HG02938 (cell line): ENCODE measurements at regions not wholly inside any gene's neighbourhood (a gene's known extent, or its start where the extent isn't known, plus 50 kb on each side); places are given as distances from the start of the nearest gene placed in this dataset.
"Not testable (repeated sequence)": the region's sequence is repeated elsewhere in the genome, so short reads cannot be mapped to it uniquely, and the experiment has no call there.

Experiments used
- ATAC-seq: cut with Tn5 transposase; IDR thresholded peaks from one replicate; pipeline ENCODE4 v1.9.1; 2021; ENCODE audit warnings: mild to moderate bottlenecking, moderate library complexity; ENCODE audit not compliant: unreplicated experiment

DNA sequence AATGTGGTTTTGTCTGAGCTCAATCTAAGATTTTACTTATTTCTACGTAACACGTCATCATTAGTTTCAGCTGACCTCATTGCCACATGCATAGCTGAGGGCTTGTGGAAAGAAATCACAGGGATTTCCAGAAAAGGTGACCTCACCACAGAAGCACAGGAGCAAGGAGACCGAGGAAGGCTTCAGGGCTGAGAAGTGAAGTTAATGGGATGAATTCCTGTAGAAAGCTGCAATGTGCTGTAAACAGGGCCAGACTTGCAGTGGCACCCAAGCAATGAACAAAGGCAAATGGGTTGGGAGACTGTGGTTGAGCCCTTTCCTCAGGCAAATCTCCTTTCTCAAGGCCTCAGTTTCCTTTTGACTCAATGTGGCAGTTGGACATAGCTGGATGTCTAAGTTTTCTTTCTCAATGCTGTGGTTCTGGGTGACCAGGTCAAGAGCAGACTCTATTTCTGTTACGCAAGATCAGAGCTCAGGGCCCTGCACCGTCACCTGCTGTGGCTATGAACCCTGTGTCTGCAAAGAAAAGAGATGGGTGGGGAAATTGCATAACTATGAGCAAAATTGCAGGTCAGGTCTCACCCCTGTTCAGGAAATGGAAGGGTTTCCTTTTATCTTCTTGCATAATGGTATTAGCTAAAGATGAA, 252.2 kb upstream of the TBL1XR1 start:
- ATAC-seq, result peak; percentile 92

DNA sequence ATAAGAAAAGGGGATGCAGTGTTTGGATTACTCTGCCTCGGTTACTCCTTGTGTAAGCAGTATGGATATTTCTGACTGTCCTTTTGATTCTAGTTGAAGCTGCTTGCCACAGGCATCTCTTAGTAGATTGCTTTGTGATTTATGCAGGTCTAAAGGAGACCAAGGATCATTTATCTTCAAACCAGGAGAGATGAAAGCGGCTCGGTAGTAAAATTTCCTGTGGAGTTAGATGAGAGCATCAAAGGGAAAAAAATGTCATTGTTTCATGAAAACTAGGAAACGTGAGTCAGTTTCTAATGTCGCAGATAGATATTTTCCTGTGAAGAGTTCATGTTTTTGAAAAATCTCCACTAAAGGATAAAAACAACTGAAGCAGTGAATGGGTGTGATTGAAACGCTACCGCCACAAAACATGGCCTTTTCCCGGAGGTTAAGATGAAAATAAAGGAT, 254.0 kb upstream of the TBL1XR1 start:
- no peak for ATAC-seq

DNA sequence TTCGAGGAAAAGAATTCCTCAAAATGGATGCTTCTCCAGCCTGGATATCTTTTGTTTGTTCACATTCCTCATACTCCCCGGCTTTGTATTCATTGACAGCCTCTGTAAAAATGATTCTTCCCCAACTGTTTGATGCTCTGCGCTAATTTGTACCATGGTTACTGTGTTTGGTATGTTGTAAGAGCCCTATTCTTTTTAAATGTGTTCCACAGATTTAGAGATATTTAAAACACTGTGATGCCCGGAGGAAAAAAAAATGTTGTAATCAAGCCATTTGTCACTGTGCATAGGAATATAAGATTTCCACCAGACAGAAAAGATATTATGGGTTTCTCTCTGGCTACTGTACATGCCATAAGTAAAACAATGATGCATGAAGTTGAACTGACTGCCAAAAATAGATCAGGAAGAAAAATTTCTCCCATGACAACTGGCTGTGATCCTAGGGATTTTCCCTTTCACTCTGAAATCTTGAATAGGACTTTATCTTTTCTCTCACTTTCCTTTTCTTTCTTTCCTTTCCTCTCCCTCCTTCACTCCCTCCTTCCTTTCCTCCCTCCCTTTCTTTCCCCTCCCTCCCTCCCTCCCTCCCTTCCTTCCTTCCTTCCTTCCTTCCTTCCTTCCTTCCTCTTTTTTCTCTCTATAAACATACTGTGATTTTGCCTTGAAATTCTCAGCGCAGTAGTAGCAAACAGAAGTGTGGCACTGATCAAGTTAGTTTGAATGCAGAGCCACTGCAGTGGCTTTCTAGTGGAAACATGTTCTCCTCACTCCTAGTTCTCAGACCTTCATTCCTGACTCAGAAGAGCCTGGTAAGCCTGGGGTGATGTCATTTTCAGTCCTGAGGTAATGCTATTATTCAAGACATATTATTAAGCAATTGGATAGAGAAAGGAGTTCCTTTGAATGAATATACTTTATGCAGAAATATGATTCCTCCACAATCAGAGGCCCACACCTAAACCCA, 254.9 kb upstream of the TBL1XR1 start:
- no peak for ATAC-seq

DNA sequence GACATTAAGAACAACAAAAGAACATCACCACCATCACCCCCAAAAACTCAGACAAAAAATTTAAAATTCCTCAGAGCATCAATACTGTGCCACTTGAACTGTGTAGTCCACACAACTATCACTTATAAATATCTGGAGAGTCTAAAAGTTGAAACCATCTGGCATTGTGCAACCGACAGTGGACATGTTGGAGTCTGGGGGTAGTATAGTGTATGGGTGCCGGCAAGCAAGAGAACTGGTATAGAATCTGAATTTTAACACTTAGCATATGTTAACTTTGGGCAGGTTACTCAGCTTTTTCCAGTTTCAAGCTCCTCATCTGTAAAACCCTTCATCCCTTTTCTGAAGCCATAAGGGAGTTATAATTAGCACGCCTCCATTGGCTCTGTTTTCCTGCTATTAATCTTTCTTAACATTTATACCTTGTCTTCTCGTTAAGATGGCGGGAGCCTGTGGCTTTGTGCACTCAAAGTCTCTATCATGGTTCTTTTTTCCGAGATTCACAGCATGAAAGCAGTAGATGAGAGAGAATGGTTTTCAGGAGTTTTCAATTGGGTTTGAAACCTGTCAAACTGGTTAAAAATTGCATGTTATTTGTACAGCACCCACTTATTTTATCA, 255.7 kb upstream of the TBL1XR1 start:
- no peak for ATAC-seq

DNA sequence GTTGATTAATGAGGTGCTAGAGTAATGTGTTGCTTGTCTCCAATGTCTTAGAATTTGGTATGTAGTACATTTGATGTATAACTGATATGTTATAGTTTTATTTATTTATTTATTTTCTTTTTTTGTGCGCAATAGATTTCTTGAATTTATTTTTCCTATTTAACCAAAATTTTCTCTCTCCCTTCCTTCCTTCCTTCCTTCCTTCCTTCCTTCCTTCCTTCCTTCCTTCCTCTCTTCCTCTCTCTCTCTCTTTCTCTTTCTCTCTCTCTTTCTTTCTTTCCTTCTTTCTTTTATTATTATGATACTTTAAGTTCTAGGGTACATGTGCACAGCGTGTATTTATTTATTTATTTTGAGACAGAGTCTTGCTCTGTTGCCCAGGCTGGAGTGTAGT, 256.2 kb upstream of the TBL1XR1 start:
- ATAC-seq, result no peak

DNA sequence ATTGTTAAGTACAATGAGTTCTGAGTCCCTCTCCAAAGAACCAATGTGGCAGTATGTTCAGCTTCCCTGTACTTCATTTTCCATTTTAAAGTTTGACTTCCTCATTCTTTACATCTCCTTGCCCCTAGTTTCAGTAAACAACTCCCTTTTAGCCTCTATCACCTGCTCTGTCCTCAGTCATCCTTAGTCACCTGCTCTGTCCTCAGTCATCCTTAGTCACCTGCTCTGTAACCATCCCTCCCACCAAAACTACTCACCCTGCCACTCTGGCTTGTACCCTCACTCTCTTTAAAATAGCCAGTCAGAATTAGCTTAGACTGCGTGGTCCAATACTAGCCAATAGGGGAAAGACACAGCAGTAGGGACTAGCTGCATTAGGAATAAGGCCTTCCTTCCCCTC, 259.9 kb upstream of the TBL1XR1 start:
- not testable (repeated sequence) for ATAC-seq

DNA sequence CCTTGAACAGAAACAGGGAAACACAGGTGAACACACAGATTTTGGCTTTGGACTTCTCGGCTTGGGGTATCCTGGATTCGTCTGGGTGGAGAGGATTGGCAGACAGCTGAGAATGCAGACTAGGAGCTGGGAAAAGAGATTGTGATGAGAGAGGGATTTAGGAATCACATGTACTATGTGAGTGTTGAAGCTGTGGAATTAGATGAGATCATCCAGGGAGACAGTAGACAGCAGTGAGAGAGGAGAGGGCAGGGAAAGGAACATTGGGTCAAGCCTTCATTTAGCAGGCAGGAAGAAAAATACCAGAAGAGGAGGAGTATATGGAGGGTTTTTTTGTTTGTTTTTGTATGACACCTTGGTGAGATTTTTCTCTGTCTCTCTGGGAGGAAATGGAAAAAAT, 262.1 kb upstream of the TBL1XR1 start:
- ATAC-seq, result no peak

DNA sequence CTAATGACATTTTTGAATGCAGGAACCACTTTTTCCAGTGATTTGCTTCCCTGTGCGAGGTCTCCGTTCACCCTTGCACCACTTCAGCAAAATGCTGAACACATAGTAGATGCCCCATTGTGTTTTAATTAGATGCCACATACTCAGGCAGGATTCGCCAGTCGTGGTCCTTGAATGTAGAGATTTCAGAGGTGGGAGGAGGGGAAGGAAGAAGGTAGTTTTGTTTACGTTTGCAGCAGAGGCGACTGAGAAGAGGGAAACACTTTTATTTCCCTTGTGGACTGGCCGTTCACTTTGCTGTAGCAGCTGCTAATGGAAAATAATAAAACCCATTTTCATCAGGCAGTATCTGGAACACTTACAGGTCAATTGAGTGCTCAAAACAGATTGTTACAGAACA, 262.8 kb upstream of the TBL1XR1 start:
- ATAC-seq, result no peak

DNA sequence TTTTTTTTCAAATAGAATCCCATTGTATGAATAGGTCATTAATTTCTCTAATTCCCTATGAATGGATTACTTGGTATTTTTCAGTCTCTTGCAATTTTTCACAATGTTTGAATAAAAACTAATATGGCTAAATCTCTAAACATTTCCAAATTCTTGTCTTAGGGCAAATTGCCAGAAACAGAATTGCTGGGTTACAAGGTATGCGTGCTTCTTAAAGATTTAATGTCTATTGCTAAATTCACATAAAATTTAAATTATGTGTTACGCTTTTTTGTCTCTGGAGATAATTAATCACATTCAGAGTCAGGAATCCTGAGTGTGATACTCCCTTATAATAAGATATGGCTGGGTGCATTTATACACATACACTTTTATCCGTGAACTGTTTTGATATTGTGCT, 264.5 kb upstream of the TBL1XR1 start:
- no peak for ATAC-seq

DNA sequence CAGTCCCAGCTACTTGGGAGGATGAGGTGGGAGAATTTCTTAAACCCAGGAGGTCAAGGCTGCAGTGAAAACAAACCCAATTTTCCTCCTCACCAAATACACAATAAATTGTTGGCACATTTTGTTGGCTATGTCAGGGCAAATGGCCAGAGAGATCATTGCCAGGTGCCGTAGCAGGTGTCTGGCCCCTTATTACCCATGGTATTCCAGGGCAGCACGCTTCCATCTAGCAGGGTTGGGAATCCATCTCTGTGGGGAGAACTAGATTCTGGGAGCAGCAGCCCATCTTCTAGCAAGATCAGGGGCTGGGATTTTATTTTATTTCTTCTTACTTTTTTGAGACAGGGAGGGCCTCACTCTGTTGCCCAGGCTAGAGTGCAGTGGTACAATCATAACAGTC, 266.1 kb upstream of the TBL1XR1 start:
- ATAC-seq, result not testable (repeated sequence)

DNA sequence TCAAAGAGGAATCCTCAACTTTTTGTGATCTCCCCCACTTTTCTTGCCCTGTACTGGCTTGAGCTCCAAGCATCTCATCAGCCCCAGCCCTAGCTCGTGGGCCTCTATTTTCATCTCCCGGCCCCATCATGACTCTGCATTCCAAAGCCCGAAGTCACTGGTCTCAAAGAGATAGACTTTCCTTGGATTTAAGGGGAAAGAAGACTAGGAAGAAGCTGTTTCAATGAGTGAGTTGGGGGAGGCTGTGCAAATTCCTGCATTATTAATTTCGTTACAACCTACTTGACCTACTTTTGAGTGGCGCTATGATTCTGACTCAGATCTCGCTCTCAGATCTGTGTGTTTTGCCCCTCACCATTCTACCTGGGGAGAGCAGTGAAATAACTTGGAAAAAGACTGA, 266.6 kb upstream of the TBL1XR1 start:
- ATAC-seq, result no peak

DNA sequence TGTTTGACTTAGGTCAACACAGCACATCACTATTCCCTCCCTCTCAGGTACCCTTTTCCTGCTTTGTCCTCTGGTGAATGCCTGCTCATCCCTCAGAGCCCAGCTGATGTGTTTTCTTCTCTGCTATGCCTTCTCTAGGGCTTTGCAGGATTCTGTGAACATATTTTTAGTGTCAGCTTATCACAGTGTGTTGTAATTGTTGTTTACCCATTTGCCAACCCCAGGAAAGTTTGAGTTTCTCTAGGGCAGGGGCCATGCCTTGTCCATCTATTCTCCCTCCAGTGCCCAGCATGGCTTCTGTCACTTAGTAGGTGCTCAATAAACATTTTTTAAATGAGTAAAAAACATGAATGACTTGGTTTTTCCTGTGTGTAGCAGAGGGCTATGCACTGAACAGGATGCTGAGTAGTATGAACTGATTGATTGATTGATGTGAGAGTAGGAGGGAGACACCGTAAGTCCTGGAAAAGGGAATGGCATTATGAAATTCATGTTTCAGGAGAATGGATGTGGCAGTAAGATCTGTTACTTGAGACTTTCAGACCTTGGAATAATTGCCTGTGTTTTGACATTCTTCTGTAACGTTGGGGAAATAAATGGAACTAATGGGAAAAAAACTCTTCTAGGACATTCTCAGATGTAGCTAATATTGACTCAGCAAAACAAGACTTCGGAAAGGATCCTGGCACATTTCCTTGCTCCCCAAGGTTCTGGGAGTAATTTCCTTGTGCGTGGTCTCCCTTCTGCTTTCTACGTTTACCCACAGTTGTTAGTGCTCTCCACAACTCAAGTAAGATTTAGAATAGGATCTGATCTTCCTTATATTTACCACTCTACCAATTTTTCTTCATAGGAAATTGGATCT, 267.3 kb upstream of the TBL1XR1 start:
- no peak for ATAC-seq

DNA sequence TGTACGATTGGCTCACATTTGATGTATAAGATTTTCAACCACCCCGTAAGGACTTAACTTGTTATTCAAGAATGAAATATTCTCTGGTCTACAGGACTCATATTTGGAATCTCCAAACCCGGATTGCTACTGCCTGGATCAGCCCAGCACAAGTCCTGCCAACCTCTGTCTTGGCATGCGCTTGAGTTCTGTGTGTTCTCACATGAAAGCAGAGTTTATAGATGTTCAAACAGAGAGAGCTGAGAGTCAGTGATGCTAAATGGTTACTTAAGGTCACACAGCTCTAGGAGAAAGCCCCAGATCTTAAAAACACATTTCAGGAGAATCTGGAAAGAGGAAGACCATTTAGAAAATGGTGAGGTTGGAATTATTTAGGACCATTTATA, 268.0 kb upstream of the TBL1XR1 start:
- ATAC-seq, result no peak

DNA sequence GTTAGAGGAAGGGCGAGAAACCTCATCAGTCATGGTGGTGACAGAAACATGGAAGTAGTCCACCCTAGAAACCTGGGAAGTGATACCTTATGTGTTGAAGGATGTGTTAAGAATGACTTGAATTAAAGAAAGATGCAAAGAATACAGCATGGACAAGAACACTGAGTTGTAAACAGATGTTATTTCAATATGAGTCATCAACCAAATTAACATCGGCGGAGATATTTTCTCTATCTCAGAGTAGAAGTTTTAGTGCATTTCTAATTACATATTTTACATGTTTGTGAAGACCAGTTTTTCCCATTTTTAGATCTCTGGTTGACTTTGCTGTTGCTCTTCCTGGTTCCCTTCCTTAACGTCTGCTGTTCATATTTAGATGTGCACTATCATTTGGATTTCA, 268.8 kb upstream of the TBL1XR1 start:
- no peak for ATAC-seq

DNA sequence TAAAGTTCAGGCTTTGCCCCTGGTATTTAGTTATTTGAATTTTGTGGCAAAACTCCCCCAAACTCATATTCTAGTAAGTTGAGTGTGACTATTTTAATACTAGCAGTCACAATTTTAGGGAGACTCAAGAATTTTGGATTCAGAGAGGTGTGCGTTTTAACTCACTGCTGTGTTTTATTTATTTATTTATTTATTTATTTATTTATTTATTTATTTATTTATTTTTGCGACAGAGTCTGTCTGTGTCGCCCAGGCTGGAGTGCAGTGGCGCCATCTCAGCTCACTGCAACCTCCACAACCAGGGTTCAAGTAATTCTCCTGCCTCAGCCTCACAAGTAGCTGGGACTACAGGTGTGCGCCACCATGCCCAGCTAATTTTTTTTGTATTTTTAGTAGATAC, 269.3 kb upstream of the TBL1XR1 start:
- not testable (repeated sequence) for ATAC-seq

DNA sequence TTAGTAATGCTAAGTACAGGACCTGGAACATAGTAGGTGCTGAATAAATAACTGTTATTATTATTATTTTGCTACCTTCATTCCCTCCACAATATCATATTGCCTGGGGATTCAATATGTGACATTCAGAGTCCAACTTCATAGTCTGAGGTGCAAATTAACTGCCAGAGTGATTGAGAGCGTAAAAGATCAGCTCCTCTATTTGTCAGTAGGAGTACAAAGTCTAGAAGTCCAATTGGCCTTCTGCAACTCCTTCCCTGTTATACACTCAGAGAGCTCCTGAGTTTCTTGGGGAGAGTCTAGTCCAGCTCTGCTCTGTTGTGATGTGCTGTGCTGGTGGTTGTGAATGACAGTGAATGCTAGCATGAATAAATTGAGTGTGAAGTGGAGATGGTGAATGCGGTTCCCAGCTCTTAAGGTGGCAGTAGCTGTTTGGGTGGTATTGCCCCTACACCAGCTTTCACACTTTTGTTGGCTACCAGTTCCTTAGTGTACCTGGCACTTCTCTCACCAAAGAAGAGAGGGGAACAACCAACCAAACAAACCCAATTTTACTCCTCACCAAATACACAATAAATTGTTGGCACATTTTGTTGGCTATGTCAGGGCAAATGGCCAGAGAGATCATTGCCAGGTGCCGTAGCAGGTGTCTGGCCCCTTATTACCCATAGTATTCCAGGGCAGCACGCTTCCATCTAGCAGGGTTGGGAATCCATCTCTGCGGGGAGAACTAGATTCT, 270.1 kb upstream of the TBL1XR1 start:
- ATAC-seq, result no peak

DNA sequence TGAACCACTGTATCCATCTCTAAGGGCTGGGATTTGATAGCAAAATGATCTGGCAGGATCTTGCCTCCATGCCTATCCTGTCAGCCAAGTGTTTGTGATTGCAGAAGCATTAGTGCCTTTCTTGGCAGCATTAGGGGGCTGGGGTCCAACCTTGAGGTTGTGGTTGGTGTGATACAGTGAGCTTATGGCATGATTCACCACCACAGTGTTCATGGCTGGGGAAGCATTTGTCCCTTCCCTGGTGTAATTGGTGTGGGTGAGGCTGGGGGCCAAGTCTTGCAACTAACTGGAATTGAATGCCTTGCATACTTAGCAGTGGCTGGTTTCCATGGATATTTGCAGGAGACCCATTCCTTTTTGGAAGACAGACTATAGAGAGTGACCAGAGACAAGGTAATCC, 271.0 kb upstream of the TBL1XR1 start:
- ATAC-seq, result no peak

DNA sequence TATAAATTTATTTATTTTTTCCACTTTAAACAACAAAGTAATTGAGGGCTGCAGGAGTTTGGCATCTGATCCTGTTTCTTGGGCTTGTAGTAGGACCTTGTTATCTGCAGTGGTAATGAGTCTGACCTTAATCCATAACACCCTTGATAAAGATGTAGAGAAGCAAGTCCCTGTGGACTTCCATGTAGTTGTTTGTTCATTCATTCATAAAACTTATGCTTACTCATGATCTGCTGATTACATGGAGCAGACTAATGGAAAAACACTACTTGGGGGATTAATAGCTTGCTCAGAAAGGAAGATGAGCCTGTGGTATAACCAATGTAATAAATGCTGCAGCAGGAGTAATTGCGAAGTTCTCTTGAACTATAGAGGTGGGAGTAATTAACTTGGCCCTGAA, 271.5 kb upstream of the TBL1XR1 start:
- no peak for ATAC-seq

DNA sequence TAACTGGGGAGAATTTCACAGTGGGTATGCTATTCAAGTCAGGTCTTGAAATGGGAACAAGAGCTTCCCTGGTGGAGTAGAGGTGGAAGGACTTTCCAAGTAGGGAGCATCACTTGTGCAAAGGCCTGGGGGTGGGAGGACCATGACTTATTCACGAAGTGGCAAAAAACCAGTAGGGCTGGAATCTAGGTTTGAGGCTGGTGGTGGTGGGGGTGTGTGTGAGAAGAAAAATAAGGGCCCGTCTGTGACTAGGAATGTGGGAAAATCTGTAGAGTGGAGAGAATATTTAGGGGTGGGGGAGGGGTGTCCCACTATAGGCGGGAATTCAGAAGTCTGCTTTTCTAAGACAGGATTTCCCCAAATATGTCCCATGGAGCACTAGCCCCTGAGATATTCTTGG, 271.9 kb upstream of the TBL1XR1 start:
- ATAC-seq, result no peak
